ENCODE measurements at regions not wholly inside any gene's neighbourhood (a gene's known extent, or its start where the extent isn't known, plus 50 kb on each side); places are given as distances from the start of the nearest gene placed in this dataset.

DNA sequence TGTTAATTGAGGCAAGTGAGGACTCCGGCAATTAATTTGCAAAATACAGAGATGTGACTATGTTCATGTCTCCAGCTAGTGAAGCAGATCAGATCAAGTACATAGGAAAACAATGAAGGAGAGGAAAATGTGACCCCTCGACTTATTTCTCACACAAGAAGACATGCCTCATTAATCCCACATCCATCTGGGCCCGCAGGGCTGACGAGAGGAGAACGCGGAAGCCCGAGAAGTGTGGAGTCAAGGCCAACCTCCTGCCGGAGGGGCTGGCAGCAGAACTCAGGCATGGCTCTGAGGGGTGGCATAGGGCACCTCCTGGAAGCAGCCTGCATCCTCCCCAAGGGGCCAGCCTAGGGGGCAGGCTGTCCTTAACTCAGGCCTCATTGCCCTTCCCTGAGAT lies 54.4 kb downstream of the ZNF503 start:
- no peak for DNase-seq (ENCODE audit: low spot score)

DNA sequence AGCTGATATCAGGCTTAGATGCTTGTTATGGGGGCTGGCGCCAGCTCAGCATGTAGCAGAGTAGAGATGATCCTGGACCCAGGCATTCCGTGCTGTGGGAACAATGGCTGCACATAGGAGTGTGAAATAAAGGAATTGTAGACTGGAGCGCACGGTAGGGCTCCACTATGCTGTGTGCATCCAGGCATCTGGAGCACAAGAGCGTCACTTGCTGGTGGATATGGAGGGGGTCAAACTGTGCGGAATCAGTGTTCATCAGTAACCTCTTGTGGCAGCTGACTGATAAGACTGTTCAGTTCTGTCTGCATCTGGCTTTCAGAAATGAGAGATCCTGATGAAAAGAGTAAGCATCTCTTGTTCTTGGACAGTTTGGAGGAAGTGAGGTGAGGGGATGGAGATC lies 55.8 kb downstream of the ZNF503 start:
- DNase-seq (ENCODE audit: low spot score): no peak

DNA sequence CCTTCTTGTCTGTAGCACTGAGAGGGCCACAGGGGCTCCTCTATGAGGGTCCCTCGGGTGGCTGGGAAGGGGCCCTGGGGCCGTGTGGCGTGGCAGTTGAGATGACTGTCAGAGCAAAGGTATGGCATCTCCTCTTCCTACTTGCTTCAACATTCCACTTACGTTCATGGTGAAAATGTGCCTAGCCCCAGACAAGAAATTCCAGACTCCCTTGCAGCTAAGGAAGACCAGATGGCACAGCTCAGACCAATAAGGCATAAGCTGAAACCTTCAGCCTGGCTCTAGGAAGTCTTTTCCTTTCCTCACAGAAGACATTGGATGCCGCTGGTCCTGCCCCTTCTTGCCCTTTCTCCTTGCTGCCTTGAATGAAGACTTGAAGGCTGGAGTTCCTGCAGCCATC lies 57.4 kb downstream of the ZNF503 start:
- DNase-seq (ENCODE audit: low spot score): no peak

DNA sequence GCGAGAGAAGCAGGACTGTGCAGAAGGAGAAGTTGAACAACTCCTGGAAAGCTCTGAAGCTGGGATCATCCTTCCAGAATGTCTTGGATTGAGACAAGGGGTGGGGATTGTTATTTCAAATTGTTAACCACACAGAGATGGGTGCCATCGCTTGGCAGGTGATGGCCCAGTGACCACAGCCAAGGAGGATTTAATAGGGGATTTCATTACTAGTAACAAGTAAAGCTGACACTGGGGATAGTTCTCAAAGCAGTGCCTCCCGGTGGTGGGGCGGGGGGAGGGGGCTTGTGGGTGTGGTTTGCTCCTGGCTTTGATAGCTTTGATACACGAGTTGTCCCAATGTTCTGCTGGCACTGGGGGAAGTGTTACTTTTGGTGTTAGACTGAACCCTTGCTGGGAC lies 59.2 kb downstream of the ZNF503 start:
- no peak for DNase-seq (ENCODE audit: low spot score)

DNA sequence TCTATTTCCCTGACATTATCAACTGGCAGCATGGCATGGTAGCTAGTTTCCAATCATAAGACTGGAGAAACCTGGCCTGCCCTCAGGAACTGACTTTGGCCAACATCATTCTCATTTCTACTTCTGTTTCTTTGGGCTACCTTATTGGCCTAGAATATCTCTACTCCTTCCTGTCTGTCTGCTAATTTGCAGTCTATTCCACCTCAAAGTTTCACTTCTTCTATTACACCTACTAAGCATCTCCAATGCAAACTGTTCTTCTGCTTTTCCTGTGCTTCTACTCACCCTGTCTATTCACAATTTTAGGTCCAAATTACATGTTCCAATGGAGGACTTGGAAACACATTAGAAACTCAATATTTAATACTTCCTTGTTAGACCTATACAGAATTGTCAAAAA lies 65.6 kb downstream of the ZNF503 start:
- DNase-seq (ENCODE audit: low spot score): no peak

- DNase-seq (ENCODE audit: low spot score): no peak
Measured at GRCh38 chr10:75335191-75335590, 66.4 kb downstream of the ZNF503 start.

DNA sequence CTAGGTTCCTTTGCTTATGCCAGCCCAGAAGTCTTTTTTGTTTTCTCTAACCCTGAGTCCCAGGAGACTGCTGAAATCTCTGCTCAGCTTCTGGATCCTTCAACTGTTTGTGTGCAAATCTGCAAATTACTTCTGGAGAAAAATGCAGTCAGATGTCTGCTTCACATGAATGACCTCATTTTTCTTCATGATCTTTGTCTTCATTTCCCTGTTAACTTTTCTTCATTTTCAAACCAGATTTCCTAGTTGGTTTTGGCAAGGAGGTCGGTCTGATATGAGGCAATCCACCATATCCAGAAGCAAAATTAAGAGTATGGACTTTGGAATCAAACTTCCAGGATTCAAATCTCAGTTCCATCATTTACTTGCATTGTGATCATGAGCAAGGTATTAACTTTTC lies 66.8 kb downstream of the ZNF503 start:
- DNase-seq (ENCODE audit: low spot score): no peak

GRCh38 chr10:75332081-75332480 lies 69.5 kb downstream of the ZNF503 start:
- DNase-seq (ENCODE audit: low spot score): no peak

- DNase-seq (ENCODE audit: low spot score): no peak
Measured at GRCh38 chr10:75331081-75331480, 70.5 kb downstream of the ZNF503 start.

GRCh38 chr10:75329190-75329745 lies 72.3 kb downstream of the ZNF503 start:
- DNase-seq (ENCODE audit: low spot score): no peak

DNA sequence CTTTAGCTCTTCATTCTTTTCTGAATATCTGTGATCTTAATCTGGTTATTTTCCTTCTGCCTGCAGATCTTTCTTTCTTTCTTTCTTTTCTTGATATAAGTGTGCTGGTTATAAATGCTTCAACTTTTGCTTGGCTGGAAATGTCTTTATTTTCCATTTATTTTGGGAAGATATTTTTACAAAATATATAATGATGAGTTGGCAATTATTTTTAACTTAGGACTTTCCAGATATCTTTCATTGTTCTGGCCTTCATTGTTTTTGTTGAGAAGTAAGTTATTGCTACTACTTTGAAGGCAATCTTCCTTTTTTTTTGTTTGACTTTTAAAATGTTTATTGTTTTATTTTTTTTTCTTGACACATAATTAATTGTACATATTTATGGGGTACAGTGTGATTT lies 75.3 kb downstream of the ZNF503 start:
- DNase-seq (ENCODE audit: low spot score): no peak

DNA sequence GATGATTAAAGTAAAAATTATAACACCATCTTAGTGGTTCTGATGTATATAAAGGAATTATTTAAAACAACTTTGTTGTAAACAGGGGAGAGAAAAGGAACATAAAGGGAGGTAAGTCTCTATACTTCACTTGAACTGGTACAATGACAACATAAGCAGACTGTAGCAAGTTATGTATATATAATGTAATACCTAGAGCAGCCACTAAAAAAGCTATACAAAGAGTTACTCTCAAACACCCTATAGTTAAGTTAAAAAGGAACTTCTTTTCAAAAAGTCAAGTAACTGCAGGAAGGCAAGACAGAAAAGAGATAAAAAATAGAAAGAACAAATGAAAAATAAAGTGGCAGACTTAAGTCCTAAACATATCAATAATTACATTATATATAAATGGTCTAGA lies 82.3 kb downstream of the ZNF503 start:
- DNase-seq (ENCODE audit: low spot score): no peak

DNA sequence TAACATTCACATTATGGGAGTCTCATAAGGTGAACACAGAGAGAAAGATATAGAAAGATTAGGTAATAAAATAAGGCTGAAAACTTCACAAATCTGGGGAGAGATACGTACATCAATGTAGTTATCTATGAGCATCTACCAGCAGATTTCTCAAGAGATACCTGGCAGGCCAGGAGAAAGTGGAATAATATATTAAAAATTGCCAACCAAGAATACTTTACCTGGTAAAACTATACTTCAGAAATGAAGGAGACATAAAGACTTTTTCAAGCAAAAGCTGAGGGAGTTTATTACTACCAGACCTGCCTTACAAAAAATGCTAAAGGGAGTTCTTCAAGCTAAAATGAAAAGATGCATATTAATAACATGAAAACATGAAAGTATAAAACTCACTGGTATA lies 78.8 kb upstream of the COMTD1 start:
- no peak for DNase-seq (ENCODE audit: low spot score)

- no peak for DNase-seq (ENCODE audit: low spot score)
Measured at GRCh38 chr10:75312440-75312839, 76.7 kb upstream of the COMTD1 start.

DNA sequence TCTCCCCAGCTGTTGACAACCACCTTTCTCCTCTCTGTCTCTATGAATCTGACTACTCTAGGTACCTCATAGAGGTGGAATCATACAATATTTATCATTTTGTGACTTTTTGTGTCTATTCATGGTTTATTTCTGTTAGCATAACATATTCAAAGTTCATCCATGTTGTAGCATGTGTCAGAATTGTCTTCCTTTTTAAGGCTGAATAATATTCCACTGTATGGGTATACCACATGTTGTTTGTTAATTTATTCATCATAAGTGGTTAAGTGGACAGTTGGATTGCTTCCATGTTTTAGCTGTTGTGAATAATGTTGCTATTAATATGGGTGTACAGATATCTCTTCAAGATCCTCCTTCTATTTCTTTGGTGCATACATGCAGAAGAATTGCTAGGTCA lies 69.9 kb upstream of the COMTD1 start:
- DNase-seq (ENCODE audit: low spot score): no peak

GRCh38 chr10:75304741-75305390 lies 69.1 kb upstream of the COMTD1 start:
- no peak for DNase-seq (ENCODE audit: low spot score)

DNA sequence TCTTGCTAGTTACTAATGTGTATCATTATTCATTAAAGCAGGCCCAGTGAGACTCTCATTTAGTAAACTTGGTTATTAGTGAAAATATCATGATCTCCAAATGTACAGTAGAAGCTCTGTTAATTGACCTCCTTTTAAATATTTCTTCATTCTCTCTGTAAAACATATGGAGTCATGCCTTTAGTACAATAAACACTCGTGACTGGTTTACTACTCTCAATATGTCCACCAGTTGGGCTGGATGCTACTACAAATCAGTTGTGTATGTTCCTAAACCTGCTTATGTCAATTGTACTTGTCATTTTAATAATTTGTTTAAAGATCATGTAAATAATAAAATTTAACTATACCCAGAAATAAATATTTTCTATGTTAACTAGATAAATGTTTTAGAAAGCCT lies 68.6 kb upstream of the COMTD1 start:
- no peak for DNase-seq (ENCODE audit: low spot score)

DNA sequence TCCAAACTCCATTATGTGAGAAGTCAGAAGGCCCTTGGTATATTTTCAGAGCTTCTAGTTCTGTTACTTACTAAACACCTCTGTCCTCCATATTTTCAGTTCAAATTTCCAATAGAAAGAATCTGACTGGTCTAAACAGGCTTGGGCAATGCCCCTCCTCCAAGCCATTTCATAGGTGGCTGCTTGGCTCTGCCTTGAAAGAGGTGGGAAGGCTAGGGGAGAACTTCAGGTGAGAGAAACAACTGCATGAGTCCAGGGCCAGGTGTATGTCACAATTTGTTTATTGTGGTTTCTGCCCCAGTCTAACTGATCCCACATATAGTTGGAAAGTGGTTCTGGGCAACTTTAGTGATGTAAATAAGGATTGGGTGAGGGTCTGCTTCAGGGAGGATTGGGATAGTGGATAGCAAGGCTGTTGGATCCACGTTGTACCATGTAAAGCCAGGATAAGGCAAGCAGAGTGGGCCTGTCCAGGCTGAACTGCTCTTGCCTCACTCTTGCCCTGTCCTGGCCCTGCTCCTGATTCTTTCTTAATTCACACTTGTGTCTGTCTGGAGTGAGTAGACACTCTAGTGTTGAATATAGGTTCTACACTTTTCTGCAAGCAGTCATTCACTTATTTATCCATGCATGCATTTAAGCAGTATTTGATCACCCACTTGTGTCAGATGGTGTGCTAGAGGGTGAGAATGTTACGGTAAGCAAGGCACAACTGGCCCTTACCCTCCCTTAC lies 67.5 kb upstream of the COMTD1 start:
- DNase-seq (ENCODE audit: low spot score): no peak

DNA sequence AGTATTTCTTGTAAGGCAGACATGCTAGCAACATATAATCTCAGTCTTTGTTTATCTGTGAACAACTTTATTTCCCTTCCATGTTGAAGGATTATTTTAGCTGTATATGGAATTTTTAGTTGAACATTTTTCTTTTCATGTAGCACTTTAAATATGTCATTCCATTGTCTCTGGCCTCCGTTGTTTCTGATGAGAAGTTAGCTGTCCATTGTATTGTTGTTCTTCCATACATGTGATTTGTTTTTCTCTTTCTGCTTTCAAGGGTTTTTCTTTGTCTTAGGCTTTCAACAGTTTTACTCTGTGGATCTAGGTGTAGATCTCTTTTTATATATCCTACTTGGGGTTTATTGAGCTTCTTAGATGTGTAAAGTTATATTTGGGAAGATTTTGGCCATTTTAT lies 66.3 kb upstream of the COMTD1 start:
- DNase-seq (ENCODE audit: low spot score): no peak

- DNase-seq (ENCODE audit: low spot score): no peak
Measured at GRCh38 chr10:75297021-75297599, 61.4 kb upstream of the COMTD1 start.

DNA sequence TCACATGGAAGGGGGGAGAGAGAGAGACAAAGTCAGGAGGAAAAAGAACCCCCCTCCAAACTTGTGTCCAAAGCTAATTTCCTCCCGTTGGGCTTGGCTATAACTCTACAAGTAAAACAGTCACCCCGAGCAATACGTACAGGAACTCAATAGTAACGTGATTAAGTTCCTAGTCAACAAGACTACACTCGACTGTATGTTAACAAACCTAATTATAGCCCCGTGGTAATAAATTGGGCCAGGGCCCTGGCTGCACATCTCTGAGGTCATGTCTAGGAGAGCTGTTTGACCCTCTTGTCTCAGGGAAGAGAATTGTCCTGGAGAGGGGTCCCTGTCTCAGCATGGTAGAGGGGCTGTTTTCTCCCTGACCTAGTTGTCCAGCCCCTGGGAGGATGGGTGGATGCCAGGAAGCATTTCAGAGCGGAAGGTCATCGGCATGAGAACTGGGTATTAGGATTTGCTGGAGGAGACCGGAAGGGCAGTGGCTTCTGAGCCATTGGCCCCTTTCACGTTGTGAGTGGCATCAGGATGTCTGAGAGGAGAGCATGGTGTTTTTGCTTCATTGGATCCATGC lies 60.2 kb upstream of the COMTD1 start:
- no peak for DNase-seq (ENCODE audit: low spot score)

GRCh38 chr10:75294866-75295701 lies 59.3 kb upstream of the COMTD1 start:
- peak; percentile 44 for DNase-seq (ENCODE audit: low spot score)

Data from putamen (tissue), 1 donor.